ENCODE measurements at regions not wholly inside any gene's neighbourhood (a gene's known extent, or its start where the extent isn't known, plus 50 kb on each side); places are given as distances from the start of the nearest gene placed in this dataset.

DNA sequence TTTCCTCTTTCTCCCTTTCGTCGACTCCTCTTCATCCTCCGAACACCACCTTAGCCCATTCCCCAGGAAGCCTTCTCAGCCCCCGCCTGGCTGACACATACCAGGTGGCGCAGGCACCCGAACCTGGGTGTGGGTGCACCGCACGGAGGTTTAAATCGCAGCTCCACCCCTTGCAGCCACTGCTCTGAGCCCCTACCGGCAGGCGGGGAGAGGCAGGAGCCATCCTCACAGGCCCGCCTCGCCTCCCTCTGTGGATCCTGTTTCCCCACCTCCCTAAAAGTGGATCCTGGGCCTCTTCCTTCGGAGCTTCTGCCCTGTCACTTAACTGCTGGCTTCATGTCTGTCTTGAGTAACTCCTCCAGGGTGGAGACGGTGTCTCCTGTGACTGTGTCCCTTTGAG is 110.7 kb downstream of the OLFM1 start:
- DNase-seq = no peak

DNA sequence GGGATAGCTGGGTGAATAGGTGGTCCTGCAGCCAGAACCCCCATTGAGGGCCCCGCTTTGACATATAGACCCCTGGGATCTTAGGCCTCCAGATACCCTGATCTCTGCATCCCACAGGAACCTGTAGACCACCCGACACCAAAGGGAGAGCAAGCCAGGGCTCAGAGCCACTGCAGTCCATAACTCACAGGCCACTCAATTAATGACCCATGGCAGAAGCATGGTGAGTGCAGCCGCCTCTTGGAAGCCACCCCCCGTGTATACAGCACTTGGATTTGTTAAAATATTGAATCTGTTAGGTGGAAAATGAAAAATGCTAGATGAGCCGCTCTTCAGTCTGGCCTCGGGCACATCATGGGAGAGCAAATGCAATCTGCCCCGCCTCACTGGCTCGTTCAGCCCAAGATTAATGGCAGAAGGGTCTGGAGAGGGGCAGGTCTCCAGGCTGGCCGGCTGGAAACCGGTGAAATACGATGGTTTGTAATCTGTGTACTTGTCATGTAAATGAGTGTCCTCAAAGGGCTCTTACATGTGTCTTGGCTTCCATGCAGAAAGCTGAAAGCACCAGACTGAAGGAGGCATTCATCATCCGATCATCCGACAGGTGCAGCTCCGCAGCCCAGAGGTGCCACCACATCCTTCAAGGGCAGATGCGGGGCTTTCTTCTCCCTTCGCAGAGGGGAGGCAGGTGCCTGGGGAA is 111.3 kb downstream of the OLFM1 start:
- no peak for DNase-seq

DNA sequence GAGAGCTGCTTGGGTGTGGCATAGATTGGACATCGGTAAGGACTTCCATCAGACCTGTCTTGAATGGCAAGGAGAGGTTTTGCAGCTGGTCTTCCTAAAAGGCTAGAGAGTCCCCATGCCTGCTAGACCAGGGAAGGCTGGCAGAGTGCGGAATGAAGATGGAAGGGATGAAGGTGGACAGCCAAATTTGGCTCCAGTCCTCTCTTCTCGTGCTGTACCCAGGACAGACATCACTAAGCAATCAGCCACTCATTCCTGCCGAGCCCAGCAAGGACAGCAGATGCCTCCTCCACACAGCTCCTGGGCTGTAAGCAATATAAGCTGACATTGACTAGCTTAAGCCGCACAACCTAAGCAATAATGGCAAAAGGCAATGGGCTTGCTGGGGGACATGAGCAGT is 112.0 kb downstream of the OLFM1 start:
- no peak for DNase-seq

DNA sequence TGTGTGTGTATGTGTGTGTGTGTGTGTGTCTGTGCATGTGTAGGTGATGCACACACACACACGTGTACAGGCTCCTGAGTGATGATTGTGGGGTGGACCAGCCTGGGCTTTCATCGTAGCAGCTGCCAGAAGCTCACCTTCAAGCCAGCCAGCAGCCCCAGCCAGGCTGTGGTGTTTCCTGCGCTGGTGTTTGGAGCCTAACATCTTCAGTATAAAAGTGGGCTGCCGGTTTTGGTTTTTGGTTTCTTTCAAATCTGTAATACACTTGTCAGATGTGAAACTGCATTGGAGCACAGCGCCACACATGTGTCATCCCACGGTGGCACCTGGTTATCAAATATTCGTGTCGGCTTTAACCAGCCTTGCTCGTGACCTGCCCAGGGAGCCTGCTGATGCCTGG is 114.2 kb downstream of the OLFM1 start:
- no peak for DNase-seq

DNA sequence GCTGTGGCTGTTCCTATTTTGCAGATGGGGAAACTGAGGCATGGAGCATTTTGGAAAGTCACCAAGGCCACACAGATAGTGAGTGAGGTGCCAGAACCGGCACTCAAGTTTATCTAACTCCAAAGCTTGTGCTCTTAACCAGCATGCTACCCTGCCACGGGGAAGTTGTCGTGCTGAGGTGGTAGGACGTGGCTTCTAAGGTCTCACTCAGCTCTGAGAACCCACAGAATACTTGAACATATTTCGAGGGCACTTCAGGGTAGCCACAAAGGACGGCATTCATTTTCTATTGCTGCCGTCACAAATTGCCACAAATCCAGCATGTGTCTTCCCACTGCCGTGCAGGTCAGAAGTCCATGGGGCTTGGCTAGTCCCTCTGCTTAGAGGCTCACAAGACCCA is 116.7 kb downstream of the OLFM1 start:
- no peak for DNase-seq

DNA sequence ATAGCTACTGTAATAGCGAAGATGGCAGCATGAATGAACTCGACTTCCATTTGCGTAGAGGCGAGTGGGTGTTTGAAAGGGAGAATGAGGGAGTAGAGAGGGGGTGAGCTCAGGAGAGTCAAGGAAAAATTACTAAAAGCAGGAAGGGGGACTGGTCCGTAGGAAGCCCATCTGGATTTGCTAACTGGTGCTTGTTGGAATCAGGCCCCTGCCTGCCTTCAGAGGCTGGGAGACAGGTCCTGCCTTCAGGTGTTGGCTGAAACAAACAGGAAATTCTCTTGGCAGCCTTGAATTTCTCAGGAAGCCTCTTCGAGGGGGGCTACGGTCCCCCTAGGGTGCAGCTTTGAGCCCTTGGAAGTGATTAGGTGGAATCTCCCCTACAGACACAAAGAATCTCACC is 121.7 kb downstream of the OLFM1 start:
- no peak for DNase-seq

DNA sequence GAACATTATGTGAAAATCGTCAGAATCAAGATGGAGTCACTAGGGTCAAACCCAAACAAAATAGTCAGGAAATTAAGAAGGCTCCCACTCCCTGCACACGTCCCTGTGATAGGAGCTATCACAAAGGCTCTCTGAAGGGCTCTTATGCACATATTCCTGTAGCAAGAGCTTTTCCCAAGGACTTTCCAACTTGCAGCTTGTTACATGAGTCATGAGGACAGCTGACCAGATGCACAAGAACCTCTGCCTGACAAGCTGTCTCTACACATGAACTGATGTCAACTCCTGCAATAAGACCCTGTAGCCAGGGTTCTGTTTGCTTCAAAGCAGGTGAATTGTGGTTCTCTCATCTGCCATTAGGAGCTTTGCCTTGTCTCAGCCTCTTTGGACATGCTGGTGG is 122.4 kb downstream of the OLFM1 start:
- DNase-seq = no peak

DNA sequence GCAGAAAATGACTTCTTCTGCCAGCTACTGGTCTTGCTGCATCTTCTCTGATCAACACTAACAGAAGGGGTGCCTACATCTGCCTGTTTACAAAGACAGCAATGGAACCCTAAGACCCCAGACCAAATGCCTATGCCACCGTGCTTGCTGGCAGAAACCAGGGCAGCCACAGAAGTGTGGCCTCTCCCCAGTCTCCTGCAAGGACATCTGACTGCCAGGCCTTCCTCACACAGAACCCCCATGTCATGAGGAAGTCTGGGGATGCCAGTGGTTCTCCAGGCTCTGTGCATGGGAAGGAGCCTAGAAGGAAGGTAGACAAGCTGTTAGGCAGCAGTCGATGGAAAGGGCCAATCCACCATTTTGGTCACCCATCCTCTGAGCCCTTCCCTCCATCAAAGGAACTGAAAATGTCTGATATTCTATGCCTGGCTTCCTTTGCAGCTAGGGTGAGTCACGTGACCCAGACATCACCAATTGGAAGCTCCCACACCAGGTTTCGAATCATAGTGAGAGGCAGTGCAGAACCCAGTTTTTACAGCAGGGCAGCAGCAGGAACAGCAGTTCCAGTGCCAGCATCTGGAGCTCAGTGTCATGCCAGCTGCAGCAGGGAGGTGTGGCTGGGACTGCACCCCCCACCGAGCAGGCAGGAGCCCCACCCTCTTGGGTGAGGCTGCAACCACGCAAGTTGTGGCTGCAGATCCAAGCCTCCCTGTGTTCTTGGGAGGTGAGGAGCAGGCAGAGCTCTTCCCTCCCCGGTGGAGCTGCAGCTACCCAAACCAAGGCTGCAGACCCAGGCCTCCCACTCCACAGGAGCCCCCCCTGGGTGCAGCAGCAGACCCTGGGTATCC is 123.4 kb downstream of the OLFM1 start:
- DNase-seq = no peak

DNA sequence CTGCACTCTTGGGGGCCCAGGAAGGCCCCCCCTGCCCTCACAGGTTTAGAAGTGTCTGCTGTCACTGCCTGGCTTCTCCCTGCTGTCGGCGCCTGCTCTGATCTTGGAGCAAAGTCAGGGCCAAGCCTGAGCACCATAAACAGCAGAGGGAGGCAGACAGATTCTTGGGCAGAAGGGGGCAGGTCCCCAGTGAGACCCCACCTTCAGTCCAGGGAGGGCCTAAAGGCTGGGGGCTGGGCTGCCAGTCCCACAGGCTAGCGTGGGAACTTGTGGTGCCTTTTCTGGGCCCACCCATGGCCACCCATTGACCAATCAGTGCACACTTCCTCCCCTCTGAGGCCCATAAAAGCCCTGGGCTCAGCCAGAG is 124.0 kb downstream of the OLFM1 start:
- no peak for DNase-seq

DNA sequence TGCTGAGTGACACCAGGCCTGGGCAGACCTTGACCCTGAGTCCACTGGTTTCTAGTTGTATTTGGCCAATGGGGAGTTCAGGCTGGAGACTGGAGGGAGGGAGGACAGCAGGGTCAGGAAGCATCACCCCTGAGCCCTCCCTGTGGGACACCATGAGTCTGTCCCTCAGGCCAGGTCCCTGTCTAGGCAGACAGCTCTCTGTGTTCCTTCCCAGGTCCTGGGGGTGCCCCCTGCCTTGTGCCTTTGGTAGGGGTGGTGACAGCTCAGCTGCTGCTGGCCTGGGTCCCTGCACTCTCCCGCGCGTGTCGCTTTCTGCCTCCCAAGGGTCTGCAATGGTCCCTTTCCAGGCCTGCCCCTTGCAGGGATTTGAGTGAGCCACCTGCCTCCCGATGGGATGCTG is 125.5 kb downstream of the OLFM1 start:
- DNase-seq = no peak

DNA sequence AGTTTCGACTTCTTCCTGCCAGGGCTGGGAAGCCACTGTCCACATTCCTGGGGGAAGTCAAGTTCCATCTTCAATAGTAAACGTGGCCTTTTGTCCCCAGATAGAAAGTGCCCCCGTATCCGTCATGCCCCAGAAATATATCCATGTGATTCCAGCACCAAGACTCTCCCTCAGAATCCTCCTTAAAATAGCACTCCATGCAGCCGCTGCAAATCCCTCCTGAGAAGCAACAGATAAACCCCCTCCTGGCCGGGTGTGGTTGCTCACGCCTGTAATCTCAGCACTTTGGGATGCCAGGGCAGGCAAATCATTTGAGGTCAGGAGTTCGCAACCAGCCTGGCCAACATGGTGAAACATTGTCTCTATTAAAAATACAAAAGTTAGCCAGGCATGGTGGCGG is 126.1 kb downstream of the OLFM1 start:
- DNase-seq = no peak

DNA sequence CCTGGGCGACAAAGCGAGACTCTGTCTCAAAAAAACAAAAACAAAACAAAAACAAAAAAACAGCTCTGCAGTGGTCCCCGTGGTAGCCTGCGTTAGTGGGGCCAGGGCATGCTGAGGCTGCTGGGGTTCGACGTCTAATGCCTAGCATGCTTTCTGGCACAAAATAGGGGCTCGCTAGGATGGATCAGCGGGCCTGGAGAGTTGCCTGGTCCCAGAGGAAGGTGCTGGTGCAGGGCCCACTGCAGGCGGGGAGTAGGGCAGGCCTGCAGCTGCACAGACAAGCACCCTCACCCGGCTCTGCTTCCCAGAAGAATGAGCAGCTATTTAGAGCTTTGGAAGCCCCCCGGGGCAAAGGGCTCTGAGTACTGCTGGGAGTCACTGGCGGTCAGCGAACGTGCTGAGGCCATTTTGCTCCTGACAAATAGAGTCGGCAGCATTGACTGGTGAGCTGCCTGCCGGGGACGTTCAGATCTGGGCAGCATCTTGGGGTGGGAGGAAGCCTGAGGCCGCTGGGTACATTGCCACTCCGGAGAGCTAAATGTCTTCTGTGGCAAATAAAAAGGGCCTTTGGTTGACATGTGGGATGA is 126.7 kb downstream of the OLFM1 start:
- DNase-seq = no peak

DNA sequence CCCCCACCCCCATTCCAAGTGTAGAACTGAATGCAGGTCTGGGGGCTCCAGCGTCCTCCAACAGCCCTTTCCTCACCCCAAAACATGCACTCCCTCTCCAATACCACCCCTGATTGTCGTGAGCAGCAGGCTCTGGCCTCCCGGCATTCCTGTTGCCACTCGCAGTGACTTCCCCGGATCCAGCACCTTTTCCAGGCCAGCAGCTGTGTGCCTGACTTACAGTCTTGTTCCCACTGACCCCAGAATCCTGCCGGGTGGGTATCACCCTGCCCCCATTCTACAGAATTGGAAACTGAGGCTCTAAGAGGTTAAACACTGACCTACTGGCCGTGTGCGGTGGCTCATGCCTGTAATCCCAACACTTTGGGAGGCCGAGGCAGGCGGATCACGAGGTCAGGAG is 127.2 kb downstream of the OLFM1 start:
- no peak for DNase-seq

DNA sequence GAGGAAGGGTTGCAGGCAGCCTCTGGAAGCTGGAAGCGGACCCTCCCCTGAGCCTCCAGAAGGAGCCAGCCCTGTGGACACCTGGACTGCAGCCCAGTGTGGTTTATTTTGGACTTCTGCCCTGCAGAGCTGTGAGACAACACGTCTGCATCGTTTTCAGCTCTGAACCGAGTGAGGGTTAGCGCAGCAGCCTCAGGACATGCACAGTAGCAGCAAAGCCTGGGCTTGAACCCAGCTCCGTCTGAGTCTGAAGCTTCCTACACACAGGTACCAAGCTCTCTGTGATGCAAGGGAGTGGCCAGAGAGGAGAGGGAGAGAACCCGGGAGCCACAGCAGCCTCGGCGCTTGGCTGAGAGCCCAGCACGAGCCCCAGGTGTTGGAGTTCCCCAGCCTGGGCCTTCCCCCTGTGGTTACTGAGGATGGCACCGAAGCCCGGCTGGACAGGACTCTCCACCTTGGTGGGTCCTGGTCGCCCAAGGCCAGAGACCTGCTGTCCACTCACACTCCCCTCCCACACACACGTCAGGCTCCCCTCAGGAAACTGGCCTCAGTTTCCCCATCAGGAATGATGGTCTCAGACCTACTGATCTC is 128.2 kb downstream of the OLFM1 start:
- no peak for DNase-seq

DNA sequence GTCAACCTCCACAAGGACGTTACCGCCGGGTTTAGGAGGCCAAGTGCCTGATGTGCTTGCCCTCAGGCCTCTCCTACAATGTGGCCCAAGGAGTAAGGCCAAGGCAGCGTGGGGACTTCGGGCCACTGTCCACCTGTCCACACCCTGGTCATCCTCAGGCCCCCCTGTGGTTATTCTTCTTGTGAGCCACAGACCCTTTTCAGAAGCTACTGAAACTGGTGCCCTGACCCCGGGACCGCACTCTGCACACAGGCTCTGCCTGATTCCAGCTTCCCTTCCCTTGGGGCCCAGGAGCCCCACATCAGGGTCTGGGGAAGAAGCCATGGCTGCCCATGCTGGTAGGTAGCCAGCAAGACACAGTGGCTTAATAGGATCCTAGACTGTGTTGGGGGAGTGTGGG is 128.8 kb downstream of the OLFM1 start:
- no peak for DNase-seq

DNA sequence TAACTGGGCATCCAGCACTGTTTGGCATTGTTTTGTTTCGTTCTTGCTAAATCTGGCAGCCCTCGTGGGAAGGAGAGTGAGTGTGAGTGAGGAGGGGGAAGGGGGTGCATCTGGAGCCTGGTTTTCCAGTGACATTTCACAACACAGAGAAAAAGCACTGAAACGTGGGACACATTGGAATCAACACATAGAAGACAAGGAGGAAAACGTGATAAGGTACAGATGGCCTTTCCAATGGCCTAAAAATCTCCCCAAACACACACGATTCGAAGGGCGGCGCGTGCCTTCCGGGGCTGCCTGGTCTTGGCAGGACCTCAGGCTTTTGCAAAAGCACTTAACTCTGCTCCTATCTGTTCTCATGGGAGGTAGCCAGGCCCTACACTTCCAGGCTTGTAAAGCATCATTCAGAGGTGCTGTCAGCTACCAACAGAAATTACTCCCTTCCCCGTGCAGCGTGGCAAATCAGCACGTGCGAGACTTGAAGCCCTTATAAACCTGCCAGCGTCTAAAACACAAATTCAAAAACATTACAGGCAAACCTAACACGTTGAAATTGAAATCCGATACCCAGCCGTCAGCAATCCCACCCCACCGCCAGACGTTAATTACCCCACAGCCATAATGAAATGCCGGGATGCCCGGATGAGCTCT is 129.4 kb downstream of the OLFM1 start:
- DNase-seq = no peak

DNA sequence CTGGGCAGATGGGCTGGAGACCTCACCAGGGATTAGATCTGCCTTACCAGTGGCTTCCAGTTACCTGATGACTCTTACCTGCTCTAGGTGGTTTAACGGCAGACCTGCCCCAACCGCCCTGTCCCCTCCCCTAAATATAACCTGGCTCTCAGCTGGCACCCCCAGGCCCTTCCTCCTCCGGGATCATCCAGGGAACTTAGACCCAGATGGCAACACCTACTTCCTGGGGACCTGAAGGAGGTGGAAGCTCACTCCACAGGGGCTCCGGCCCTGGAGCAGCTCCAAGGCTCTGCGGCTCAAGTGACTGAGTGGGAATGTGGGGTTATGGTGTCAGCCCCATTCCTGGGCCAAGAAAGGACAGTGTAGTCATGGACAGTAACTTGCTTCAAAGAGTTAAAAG is 130.4 kb downstream of the OLFM1 start:
- no peak for DNase-seq

DNA sequence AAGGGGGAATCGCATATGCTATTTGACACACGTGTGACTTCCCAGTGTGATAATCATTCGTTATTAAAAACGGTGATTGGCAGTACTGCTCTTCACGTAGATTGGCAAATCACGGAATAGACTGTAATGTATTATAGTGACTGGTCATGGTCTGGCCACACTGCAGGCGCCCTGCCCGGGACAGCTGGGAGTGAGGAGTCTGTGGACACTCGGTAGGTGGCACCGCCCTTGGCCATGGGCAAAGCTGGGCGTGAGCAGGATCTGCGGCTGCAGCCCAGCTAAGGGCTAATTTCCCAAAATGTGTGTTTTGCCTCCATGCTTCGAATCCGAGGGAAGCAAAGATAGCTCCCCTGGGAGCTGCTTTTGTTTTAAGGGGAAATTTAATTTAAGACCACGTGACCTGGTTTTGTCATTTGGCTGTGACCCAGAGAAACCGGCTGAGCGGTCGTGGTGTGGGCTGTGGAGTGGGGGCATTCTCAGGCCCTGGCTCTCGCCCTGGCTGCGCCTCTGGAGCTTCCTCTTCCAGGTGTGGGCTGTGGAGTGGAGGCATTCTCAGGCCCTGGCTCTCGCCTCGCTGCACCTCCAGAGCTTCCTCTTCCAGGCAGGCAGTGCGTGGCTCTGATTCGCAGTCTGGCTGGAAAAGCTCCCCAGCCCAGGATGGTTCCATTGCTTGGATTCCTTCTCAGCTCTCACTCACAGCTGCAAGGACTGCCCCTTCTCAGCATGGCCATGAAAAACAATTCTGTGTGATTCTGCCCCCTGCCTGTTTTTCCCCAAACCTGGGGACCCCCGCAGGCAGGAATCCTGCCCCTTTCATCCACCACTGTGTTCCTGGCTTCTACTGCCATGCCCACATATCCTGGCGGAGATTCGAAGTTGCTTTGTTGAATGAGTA is 131.1 kb downstream of the OLFM1 start:
- no peak for DNase-seq

DNA sequence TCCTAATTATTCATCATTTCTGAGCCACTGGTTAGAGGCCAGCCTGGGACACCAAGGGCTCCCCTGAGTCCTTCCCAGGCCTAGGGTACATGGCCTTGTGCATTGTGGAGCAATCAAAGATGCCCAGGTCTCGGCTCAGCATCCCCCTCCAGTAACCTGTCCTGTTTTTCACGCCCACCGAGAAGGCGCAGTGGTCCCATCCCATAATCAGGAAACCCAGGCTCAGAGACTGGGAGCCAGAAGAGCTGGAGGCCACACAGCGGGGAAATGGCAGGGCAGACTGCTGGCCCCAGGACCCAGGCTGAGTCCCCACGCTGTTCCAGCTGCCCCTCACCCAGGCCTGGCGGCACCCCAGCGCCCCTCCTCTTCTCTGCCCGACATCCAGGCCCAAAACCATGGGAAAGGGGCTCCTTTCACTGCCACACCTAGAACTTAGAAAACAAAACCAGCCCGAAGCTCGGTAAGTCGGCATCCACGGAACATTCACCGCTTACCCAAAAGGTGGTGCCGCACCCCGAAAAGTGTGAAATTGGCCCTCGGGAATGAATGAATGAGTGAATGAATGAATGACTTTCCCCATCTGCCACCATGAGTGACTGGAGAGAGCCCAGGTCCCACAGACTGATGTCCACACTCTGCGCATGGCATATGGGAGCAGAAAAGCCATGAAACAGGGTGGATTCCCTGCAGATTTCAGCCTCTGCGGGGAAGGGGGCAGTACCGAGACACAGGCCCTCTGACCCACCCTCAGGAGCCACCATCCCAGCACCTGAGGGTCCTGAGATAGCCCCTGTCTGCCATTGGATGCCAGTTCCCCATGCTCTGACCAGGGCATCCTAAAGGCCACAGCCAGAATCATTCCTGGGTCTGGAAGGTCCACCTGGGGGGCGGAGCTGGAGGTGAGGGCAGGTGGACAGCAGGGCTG is 132.5 kb downstream of the OLFM1 start:
- no peak for DNase-seq

DNA sequence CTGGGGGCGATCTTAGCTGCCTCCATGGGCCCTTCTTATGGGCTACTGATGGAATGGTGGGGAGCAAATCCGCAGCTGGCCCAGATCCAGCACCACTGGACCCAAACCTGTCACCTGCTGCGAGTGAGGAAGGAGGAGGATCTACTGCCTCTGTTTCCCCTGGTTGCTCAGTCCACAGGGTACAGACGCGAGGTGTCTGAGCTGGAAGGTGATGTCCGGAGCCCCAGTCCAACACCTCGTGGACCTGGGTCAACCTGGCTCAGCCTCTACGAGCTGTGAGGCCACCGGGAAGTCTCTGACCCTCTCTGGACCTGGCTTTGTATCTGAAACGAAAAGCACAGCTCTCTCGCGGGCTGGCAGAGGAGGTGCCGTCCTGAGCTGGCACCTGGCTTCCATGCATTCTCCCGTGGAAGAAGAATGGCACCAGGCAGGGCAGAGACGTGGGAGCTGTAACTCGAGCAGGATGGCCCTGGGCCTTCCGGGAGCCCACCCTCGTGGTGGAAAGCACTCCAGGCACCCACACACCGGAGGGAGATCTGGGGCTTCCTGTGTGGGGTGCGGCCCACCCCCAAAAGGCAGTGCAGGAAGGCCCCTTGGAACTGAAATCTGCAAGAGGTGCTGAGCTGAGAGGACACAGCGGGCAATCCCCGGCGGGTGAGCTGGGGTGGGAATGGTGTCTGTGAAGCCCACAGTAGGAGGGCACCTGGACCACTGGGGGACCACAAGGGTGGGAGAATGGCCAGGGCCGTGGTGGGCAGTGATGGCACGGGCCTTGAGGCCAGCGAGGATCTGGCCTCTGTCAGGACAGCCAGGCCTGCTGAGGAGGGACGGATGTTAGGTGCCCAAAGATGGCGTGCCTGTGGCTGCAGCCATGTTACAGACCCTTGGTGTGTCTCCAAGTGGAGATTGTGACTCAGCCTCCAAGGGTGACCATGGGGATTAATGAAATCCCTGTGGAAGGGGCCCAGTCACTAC is 133.4 kb downstream of the OLFM1 start:
- no peak for DNase-seq

Data from activated CD4-positive, alpha-beta T cell treated with anti-CD3 and anti-CD28 coated beads, Interleukin-2, Interleukin-6, amounts not matched to agents 100 ng/mL and 50 ng/mL, durations not matched to agents 16 hours and 8 hours (primary cell).